GM23248 (cell line): ENCODE measurements at regions not wholly inside any gene's neighbourhood (a gene's known extent, or its start where the extent isn't known, plus 50 kb on each side); places are given as distances from the start of the nearest gene placed in this dataset.

Source experiments
- DNase-seq: peaks from one replicate; pipeline ENCODE4 v3.0.0-alpha.2; 2015
- H2AFZ ChIP-seq: fragments of 200-600 bp; sonication (generic); 2 replicates; pipeline ENCODE4 v1.6.1; 2016; ENCODE audit warnings: antibody characterized with exemption
- H3F3A ChIP-seq: fragments of 200-600 bp; sonication (generic); 2 replicates; pipeline ENCODE4 v1.6.1; 2016; ENCODE audit warnings: mild to moderate bottlenecking, antibody characterized with exemption, mixed run types; ENCODE audit not compliant: insufficient read depth
- H3K27ac ChIP-seq: fragments of 200-600 bp; sonication (generic); 2 replicates; pipeline ENCODE4 v1.5.1; 2016; ENCODE audit warnings: mild to moderate bottlenecking
- H3K27me3 ChIP-seq: fragments of 200-600 bp; sonication (generic); replicated peaks from 2 replicates; pipeline ENCODE4 v1.6.1; 2016; ENCODE audit warnings: mild to moderate bottlenecking; ENCODE audit not compliant: insufficient read depth
- H3K36me3 ChIP-seq: fragments of 200-600 bp; sonication (generic); 2 replicates; pipeline ENCODE4 v1.6.1; 2016; ENCODE audit warnings: low read depth, mild to moderate bottlenecking
- H3K4me1 ChIP-seq: fragments of 200-600 bp; sonication (generic); 2 replicates; pipeline ENCODE4 v1.6.1; 2016; ENCODE audit warnings: mild to moderate bottlenecking; ENCODE audit not compliant: insufficient read depth
- H3K4me2 ChIP-seq: fragments of 200-600 bp; sonication (generic); one replicate; pipeline ENCODE4 v1.6.1; 2016; ENCODE audit warnings: mild to moderate bottlenecking; ENCODE audit not compliant: unreplicated experiment
- H3K4me3 ChIP-seq: fragments of 200-600 bp; sonication (generic); 2 replicates; pipeline ENCODE4 v1.5.1; 2016; ENCODE audit warnings: mild to moderate bottlenecking
- H3K79me2 ChIP-seq: fragments of 200-600 bp; sonication (generic); 2 replicates; pipeline ENCODE4 v1.6.1; 2016; ENCODE audit warnings: mild to moderate bottlenecking; ENCODE audit not compliant: insufficient read depth
- H3K9ac ChIP-seq: fragments of 200-600 bp; sonication (generic); 2 replicates; pipeline ENCODE4 v1.6.1; 2016; ENCODE audit warnings: mild to moderate bottlenecking
- H3K9me2 ChIP-seq: fragments of 200-600 bp; sonication (generic); 2 replicates; pipeline ENCODE4 v1.6.1; 2016; ENCODE audit warnings: mixed run types, mild to moderate bottlenecking, moderate library complexity; ENCODE audit not compliant: insufficient read depth
- H3K9me3 ChIP-seq: fragments of 200-600 bp; sonication (generic); one replicate; pipeline ENCODE4 v1.6.1; 2017; ENCODE audit warnings: low read depth
- H4K20me1 ChIP-seq: fragments of 200-600 bp; sonication (generic); 2 replicates; pipeline ENCODE4 v1.6.0; 2016; ENCODE audit not compliant: insufficient read depth
- EZH2 ChIP-seq: fragments of 200-600 bp; sonication (generic); IDR thresholded peaks from 2 replicates; pipeline ENCODE4 v1.6.1; 2018; ENCODE audit warnings: antibody characterized with exemption, mild to moderate bottlenecking; ENCODE audit not compliant: insufficient read depth, poor library complexity, severe bottlenecking
- EZH2phosphoT487 ChIP-seq: fragments of 200-600 bp; sonication (generic); IDR thresholded peaks from 2 replicates; pipeline ENCODE4 v1.6.1; 2018; ENCODE audit warnings: antibody characterized with exemption, moderate library complexity, mild to moderate bottlenecking, low read depth; ENCODE audit not compliant: insufficient read depth
- WGBS, 2 experiments: methylation state at CpG; one replicate each; pipeline ENCODE4 v1.1.6; 2015 to 2017; ENCODE audit warnings: low lambda C conversion rate in 2 of 2, low coverage in 1 of 2; ENCODE audit errors: missing lambda C conversion rate in 2 of 2; 5-methylcytosine and 5-hydroxymethylcytosine counted together
- in situ Hi-C: fragments of 300-500 bp; cut with MboI; formaldehyde crosslinking; loops from 2 replicates; pipeline ENCODE4 v1.15.0; 2020

DNA sequence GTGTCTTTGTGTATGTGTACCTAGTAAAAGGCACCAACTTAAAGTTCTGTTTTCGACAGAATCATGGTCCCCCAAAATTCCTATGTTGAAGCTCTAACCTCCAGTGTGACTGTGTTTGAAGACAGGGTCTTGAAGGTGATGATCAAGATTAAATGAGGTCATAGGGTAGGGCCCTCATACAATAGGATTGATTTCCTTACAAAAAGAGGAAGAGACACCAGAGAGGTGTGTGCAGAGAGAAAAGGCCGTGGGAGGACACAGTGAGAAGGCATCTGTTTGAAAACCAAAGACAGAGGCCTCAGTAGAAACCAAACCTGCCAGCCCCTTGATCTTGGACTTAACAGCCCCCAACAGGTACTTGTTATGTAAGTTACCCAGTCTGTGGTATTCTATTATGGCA is 52.0 kb upstream of the CORO2B start:
- DNase-seq, result no peak
- Histone ChIP-seq H3K27me3 (no peaks in the 10 kb centered on the region), H3F3A (peaks cover 34% of the 10 kb centered on the region), H4K20me1 (no peaks in the 10 kb centered on the region), H3K4me1 (peaks cover 42% of the 10 kb centered on the region), H3K4me3 (no peak overlapping the region), H3K9me2 (no peaks in the 10 kb centered on the region), H3K9me3 (no peaks in the 10 kb centered on the region), H3K27ac (peak overlapping the region; percentile 58), H3K4me2 (peak overlapping the region; percentile 37), H3K9ac (no peak overlapping the region), H3K36me3 (no peaks in the 10 kb centered on the region), H2AFZ (peak overlapping the region; percentile 48), H3K79me2 (no peaks in the 10 kb centered on the region)
- in situ Hi-C loops, result no loop called here
- 76 to 86% methylated on average over 2 of the region's 2 CpGs for WGBS, 2 experiments
- TF ChIP-seq EZH2 (no peak), EZH2phosphoT487 (no peak)

DNA sequence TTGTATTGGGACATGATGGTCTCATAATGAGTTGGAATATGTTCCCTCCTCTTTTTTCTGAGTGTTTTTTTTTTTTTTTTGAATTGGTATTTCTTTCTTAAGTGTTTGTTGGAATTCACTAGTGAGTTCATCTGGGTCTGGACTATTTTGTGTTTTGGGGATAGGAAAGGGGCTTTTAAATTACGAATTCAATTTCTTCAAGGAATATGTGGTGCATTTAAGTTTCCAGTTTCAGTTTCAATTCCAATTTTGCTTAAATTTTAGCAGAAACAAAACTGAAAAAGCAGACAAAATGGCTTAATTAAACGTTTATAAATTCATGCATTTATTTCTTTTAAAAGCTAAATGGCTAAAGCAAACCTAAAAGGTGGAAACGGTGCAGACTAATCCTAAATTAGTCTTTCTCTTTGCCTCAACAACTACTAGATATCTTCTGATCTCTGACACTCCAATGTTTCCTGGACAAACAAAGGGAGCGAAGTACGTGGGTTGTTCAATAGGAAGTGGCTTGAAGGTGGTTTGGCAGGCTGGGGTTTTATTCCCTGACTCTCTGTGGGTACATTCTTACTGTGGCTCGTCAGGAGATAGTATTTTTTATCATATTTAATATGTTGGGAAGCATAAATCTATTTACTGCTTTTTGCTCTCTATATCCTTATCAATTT is 50.0 kb upstream of the CORO2B start:
- TF ChIP-seq EZH2phosphoT487 (no peak), EZH2 (no peak)
- Histone ChIP-seq H3K9ac (no peak overlapping the region), H3K27ac (no peak overlapping the region), H3K4me1 (peaks cover 39% of the 10 kb centered on the region), H3K9me3 (no peaks in the 10 kb centered on the region), H3K4me2 (no peak overlapping the region), H3K36me3 (no peaks in the 10 kb centered on the region), H3K4me3 (no peak overlapping the region), H2AFZ (0 out of 2 replicates have a peak overlapping the region, but pooled peaks have one; percentile 1), H3F3A (peaks cover 34% of the 10 kb centered on the region), H4K20me1 (no peaks in the 10 kb centered on the region), H3K79me2 (no peaks in the 10 kb centered on the region), H3K9me2 (no peaks in the 10 kb centered on the region), H3K27me3 (no peaks in the 10 kb centered on the region)
- WGBS, 2 experiments, result 65 to 71% methylated on average over 6 of the region's 6 CpGs
- no peak for DNase-seq
- in situ Hi-C loops, result no loop called here
